ENCODE measurements at regions not wholly inside any gene's neighbourhood (a gene's known extent, or its start where the extent isn't known, plus 50 kb on each side); places are given as distances from the start of the nearest gene placed in this dataset.

- DNase-seq: no peak
- H3K36me3 ChIP-seq (ENCODE audit: control insufficient read depth, insufficient read depth, low read length): no peaks in the 10 kb centered on the region
- no peak overlapping the region for H3K4me3 ChIP-seq (ENCODE audit: insufficient read depth, low read depth, low read length, poor library complexity, severe bottlenecking)
- H3K9me3 ChIP-seq (ENCODE audit: control insufficient read depth, low read length): no peaks in the 10 kb centered on the region
- H3K27ac ChIP-seq (ENCODE audit: insufficient read depth, low read length, poor library complexity, severe bottlenecking): no peak overlapping the region
- H3K4me1 ChIP-seq (ENCODE audit: control insufficient read depth, insufficient read depth, low read length, poor library complexity, severe bottlenecking): no peaks in the 10 kb centered on the region
- no peaks in the 10 kb centered on the region for H3K27me3 ChIP-seq (replicated peaks; ENCODE audit: control insufficient read depth, insufficient read depth, low read length, poor library complexity, severe bottlenecking)
These were observed 498.9 kb upstream of the WWC1 start for GRCh38 chr5:167792514-167792913.

DNA sequence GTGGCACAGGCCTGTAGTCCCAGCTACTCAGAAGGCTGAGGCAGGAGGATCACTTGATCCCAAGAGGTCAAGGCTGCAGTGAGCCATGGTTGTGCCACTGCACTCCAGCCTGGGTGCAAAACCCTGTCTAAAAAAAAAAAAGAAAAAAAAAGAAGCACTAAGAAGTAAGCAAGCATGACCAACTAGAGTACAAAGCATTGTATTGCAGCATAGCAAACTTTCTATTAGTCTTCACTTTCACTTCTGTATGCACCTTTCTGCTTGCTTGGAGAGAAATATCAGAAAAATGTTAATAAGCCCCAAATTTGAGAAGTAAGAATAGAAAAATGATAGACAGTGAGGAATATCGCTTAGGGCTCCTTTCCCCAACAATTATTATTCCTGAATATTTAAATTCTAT is 497.7 kb upstream of the WWC1 start:
- Histone ChIP-seq H3K27ac (ENCODE audit: insufficient read depth, low read length, poor library complexity, severe bottlenecking) (no peak overlapping the region), H3K36me3 (ENCODE audit: control insufficient read depth, insufficient read depth, low read length) (no peaks in the 10 kb centered on the region), H3K9me3 (ENCODE audit: control insufficient read depth, low read length) (no peaks in the 10 kb centered on the region), H3K27me3 (replicated peaks; ENCODE audit: control insufficient read depth, insufficient read depth, low read length, poor library complexity, severe bottlenecking) (no peaks in the 10 kb centered on the region), H3K4me3 (ENCODE audit: insufficient read depth, low read depth, low read length, poor library complexity, severe bottlenecking) (no peak overlapping the region), H3K4me1 (ENCODE audit: control insufficient read depth, insufficient read depth, low read length, poor library complexity, severe bottlenecking) (no peaks in the 10 kb centered on the region)
- DNase-seq: no peak

- no peak overlapping the region for H3K4me3 ChIP-seq (ENCODE audit: insufficient read depth, low read depth, low read length, poor library complexity, severe bottlenecking)
- H3K27ac ChIP-seq (ENCODE audit: insufficient read depth, low read length, poor library complexity, severe bottlenecking): no peak overlapping the region
- no peaks in the 10 kb centered on the region for H3K4me1 ChIP-seq (ENCODE audit: control insufficient read depth, insufficient read depth, low read length, poor library complexity, severe bottlenecking)
- DNase-seq: no peak
- no peaks in the 10 kb centered on the region for H3K27me3 ChIP-seq (replicated peaks; ENCODE audit: control insufficient read depth, insufficient read depth, low read length, poor library complexity, severe bottlenecking)
- no peaks in the 10 kb centered on the region for H3K36me3 ChIP-seq (ENCODE audit: control insufficient read depth, insufficient read depth, low read length)
- H3K9me3 ChIP-seq (ENCODE audit: control insufficient read depth, low read length): no peaks in the 10 kb centered on the region
These were observed 497.3 kb upstream of the WWC1 start for GRCh38 chr5:167794121-167794520.

DNA sequence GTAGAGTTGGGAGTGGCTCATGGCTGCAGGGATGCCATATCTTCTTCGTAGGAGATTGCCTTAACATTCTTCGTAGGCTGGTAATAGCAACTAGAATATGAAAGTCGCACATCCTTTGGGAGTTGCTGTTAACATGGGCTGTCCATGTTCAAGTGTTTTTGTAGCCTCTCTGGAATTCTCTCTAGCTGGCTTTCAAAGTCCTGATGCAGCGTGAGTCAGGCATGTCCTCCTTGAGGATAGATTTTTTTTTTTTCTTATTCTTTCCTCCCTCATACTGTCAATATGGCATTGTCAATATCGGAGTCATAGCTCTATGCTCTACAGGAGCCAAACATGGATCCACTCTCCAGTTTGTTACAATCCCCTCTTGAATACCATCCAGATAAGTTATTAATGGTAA is 494.8 kb upstream of the WWC1 start:
- H3K4me3 ChIP-seq (ENCODE audit: insufficient read depth, low read depth, low read length, poor library complexity, severe bottlenecking): no peak overlapping the region
- no peaks in the 10 kb centered on the region for H3K9me3 ChIP-seq (ENCODE audit: control insufficient read depth, low read length)
- H3K27me3 ChIP-seq (replicated peaks; ENCODE audit: control insufficient read depth, insufficient read depth, low read length, poor library complexity, severe bottlenecking): no peaks in the 10 kb centered on the region
- no peaks in the 10 kb centered on the region for H3K36me3 ChIP-seq (ENCODE audit: control insufficient read depth, insufficient read depth, low read length)
- no peak overlapping the region for H3K27ac ChIP-seq (ENCODE audit: insufficient read depth, low read length, poor library complexity, severe bottlenecking)
- DNase-seq: no peak
- H3K4me1 ChIP-seq (ENCODE audit: control insufficient read depth, insufficient read depth, low read length, poor library complexity, severe bottlenecking): no peaks in the 10 kb centered on the region

- DNase-seq: no peak
- H3K27ac ChIP-seq (ENCODE audit: insufficient read depth, low read length, poor library complexity, severe bottlenecking): no peak overlapping the region
- H3K4me3 ChIP-seq (ENCODE audit: insufficient read depth, low read depth, low read length, poor library complexity, severe bottlenecking): no peak overlapping the region
These were observed 493.5 kb upstream of the WWC1 start for GRCh38 chr5:167797933-167798332.

DNA sequence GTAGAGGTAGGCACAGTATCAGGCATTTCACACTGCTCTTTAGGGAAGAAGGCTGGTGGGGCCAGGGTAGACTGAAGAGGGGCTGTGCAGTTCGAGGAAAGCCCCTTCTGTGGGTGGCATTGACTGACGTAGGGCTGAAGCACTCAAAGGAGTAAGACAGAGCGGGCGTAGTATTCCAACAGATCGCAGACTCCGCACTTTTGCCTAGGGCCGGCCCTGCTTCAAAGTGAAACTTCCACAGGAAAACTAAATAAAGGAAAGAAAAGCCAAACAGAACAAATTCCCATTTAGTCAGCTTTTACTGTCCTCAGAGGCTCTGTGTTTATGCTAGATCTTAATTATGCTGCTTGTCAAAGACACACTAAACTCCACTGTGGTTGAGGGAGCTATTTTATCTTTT is 493.0 kb upstream of the WWC1 start:
- no peak for DNase-seq
- no peaks in the 10 kb centered on the region for H3K9me3 ChIP-seq (ENCODE audit: control insufficient read depth, low read length)

More at GRCh38 chr5:167797933-167798332, 493.5 kb upstream of the WWC1 start:
- Histone ChIP-seq H3K36me3 (ENCODE audit: control insufficient read depth, insufficient read depth, low read length) (no peaks in the 10 kb centered on the region), H3K4me1 (ENCODE audit: control insufficient read depth, insufficient read depth, low read length, poor library complexity, severe bottlenecking) (no peaks in the 10 kb centered on the region), H3K27me3 (replicated peaks; ENCODE audit: control insufficient read depth, insufficient read depth, low read length, poor library complexity, severe bottlenecking) (no peaks in the 10 kb centered on the region), H3K9me3 (ENCODE audit: control insufficient read depth, low read length) (no peaks in the 10 kb centered on the region)

GRCh38 chr5:167800427-167800826 is 491.0 kb upstream of the WWC1 start:
- no peaks in the 10 kb centered on the region for H3K27me3 ChIP-seq (replicated peaks; ENCODE audit: control insufficient read depth, insufficient read depth, low read length, poor library complexity, severe bottlenecking)
- no peaks in the 10 kb centered on the region for H3K4me1 ChIP-seq (ENCODE audit: control insufficient read depth, insufficient read depth, low read length, poor library complexity, severe bottlenecking)
- no peak overlapping the region for H3K27ac ChIP-seq (ENCODE audit: insufficient read depth, low read length, poor library complexity, severe bottlenecking)
- no peak for DNase-seq
- H3K36me3 ChIP-seq (ENCODE audit: control insufficient read depth, insufficient read depth, low read length): no peaks in the 10 kb centered on the region
- H3K4me3 ChIP-seq (ENCODE audit: insufficient read depth, low read depth, low read length, poor library complexity, severe bottlenecking): no peak overlapping the region
- H3K9me3 ChIP-seq (ENCODE audit: control insufficient read depth, low read length): no peaks in the 10 kb centered on the region

More for the DNA sequence above, 493.0 kb upstream of the WWC1 start:
- H3K27me3 ChIP-seq (replicated peaks; ENCODE audit: control insufficient read depth, insufficient read depth, low read length, poor library complexity, severe bottlenecking): no peaks in the 10 kb centered on the region
- H3K36me3 ChIP-seq (ENCODE audit: control insufficient read depth, insufficient read depth, low read length): no peaks in the 10 kb centered on the region
- H3K4me3 ChIP-seq (ENCODE audit: insufficient read depth, low read depth, low read length, poor library complexity, severe bottlenecking): no peak overlapping the region
- no peaks in the 10 kb centered on the region for H3K4me1 ChIP-seq (ENCODE audit: control insufficient read depth, insufficient read depth, low read length, poor library complexity, severe bottlenecking)
- no peak overlapping the region for H3K27ac ChIP-seq (ENCODE audit: insufficient read depth, low read length, poor library complexity, severe bottlenecking)

DNA sequence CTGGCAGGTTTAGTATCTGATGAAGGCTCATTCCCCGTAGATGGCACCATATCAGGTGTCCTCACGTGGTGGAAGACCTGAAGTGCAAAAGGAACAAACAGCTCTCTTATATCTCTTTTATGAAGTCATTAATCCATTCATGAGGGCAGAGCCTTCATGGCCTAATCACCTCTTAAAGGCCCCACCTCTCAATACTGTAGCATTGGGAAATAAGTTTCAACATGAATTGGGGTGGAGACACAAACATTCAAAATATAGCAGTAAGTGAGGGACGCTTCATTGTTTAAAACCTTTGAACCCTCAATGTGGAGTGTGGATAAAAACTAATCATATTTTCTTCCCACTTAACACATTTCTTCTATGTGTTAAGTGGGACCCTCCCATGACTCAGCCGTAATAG is 489.4 kb upstream of the WWC1 start:
- H3K27me3 ChIP-seq (replicated peaks; ENCODE audit: control insufficient read depth, insufficient read depth, low read length, poor library complexity, severe bottlenecking): no peaks in the 10 kb centered on the region
- no peaks in the 10 kb centered on the region for H3K4me1 ChIP-seq (ENCODE audit: control insufficient read depth, insufficient read depth, low read length, poor library complexity, severe bottlenecking)
- no peaks in the 10 kb centered on the region for H3K36me3 ChIP-seq (ENCODE audit: control insufficient read depth, insufficient read depth, low read length)
- no peak for DNase-seq
- no peak overlapping the region for H3K4me3 ChIP-seq (ENCODE audit: insufficient read depth, low read depth, low read length, poor library complexity, severe bottlenecking)
- H3K9me3 ChIP-seq (ENCODE audit: control insufficient read depth, low read length): no peaks in the 10 kb centered on the region
- H3K27ac ChIP-seq (ENCODE audit: insufficient read depth, low read length, poor library complexity, severe bottlenecking): no peak overlapping the region

GRCh38 chr5:167802755-167803431 is 488.6 kb upstream of the WWC1 start:
- DNase-seq: no peak
- H3K27ac ChIP-seq (ENCODE audit: insufficient read depth, low read length, poor library complexity, severe bottlenecking): no peak overlapping the region
- H3K4me3 ChIP-seq (ENCODE audit: insufficient read depth, low read depth, low read length, poor library complexity, severe bottlenecking): no peak overlapping the region
- H3K27me3 ChIP-seq (replicated peaks; ENCODE audit: control insufficient read depth, insufficient read depth, low read length, poor library complexity, severe bottlenecking): no peaks in the 10 kb centered on the region
- no peaks in the 10 kb centered on the region for H3K9me3 ChIP-seq (ENCODE audit: control insufficient read depth, low read length)
- no peaks in the 10 kb centered on the region for H3K36me3 ChIP-seq (ENCODE audit: control insufficient read depth, insufficient read depth, low read length)
- H3K4me1 ChIP-seq (ENCODE audit: control insufficient read depth, insufficient read depth, low read length, poor library complexity, severe bottlenecking): no peaks in the 10 kb centered on the region

DNA sequence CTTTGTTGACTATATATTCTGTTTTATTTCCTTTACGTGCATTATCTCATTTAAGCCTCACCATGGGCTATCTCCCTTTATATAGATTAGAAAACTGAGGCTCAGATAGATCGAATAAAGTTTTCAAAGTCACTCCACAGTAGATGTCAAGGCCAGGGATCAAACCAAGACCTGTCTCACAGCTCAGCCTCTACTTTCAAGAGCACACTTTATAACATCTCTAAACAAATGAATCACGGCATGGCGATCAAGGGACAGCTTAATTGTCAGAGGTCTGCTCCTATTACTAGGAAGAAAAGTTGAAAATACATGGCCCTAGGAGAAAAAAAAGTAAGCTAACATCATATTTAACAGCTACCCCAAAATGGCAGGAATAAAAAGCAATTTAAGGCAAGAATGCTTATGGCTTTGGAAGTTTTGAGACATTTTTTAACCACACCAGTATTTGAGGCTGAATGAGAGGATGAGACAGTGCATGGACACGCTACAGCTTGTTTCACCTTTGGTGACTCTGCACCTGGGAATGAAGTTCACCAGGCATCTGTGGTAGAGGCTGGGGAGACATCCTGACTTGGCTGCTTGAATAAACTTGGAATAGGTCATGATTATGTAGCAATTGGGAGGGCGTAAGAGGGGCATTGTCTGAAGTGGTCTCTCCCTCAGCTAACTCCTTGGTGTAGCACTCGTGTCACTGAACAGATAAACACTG is 486.8 kb upstream of the WWC1 start:
- H3K36me3 ChIP-seq (ENCODE audit: control insufficient read depth, insufficient read depth, low read length): no peaks in the 10 kb centered on the region
- DNase-seq: no peak
- H3K4me1 ChIP-seq (ENCODE audit: control insufficient read depth, insufficient read depth, low read length, poor library complexity, severe bottlenecking): no peaks in the 10 kb centered on the region
- H3K4me3 ChIP-seq (ENCODE audit: insufficient read depth, low read depth, low read length, poor library complexity, severe bottlenecking): no peak overlapping the region
- H3K9me3 ChIP-seq (ENCODE audit: control insufficient read depth, low read length): no peaks in the 10 kb centered on the region
- no peak overlapping the region for H3K27ac ChIP-seq (ENCODE audit: insufficient read depth, low read length, poor library complexity, severe bottlenecking)
- H3K27me3 ChIP-seq (replicated peaks; ENCODE audit: control insufficient read depth, insufficient read depth, low read length, poor library complexity, severe bottlenecking): no peaks in the 10 kb centered on the region

Measured in effector memory CD4-positive, alpha-beta T cell (primary cell).